Thyroid gland (tissue), 4 donors: ENCODE measurements at regions not wholly inside any gene's neighbourhood (a gene's known extent, or its start where the extent isn't known, plus 50 kb on each side); places are given as distances from the start of the nearest gene placed in this dataset.

Source experiments
- POLR2A ChIP-seq, 2 donors: fragments of 450-650 bp; IDR thresholded peaks; one replicate each; pipeline ENCODE4 v1.6.1; 2017; ENCODE audit warnings: antibody characterized with exemption in 2 of 2, mild to moderate bottlenecking in 2 of 2, moderate library complexity in 1 of 2
- TF ChIP-seq, protein P1 (sequence below), 6 experiments: fragments of 200-600 bp in 3 of 6; fragments of 450-650 bp in 3 of 6; sonication (generic) in 3 of 6; IDR thresholded peaks; one replicate each; pipeline ENCODE4 v1.5.1; 2016 to 2019; ENCODE audit warnings: antibody characterized with exemption in 6 of 6, mild to moderate bottlenecking in 2 of 6, inconsistent platforms in 1 of 6, moderate library complexity in 1 of 6

DNA sequence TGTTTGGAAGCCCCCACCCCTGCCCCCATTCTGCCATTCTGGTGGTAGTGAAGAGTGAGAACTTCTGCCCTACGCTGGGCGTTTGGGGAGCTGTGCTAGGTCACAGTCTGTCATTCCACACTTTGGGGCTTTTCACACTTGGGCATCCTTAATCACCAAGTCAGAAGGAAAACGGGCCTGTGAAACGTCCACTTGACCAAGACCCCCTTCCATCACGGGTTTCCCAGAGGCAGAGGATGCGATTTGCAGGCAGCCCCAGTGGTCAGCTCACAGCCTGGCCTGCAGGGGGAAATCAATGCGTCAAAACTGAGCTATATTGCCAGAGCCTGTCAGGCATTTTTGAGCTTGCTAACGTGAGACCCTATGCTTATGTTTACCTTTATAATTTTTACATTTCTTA lies 663.3 kb upstream of the MGMT start:
- TF ChIP-seq, protein P1, sequence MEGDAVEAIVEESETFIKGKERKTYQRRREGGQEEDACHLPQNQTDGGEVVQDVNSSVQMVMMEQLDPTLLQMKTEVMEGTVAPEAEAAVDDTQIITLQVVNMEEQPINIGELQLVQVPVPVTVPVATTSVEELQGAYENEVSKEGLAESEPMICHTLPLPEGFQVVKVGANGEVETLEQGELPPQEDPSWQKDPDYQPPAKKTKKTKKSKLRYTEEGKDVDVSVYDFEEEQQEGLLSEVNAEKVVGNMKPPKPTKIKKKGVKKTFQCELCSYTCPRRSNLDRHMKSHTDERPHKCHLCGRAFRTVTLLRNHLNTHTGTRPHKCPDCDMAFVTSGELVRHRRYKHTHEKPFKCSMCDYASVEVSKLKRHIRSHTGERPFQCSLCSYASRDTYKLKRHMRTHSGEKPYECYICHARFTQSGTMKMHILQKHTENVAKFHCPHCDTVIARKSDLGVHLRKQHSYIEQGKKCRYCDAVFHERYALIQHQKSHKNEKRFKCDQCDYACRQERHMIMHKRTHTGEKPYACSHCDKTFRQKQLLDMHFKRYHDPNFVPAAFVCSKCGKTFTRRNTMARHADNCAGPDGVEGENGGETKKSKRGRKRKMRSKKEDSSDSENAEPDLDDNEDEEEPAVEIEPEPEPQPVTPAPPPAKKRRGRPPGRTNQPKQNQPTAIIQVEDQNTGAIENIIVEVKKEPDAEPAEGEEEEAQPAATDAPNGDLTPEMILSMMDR (IDR thresholded peaks at IDR 0.05) = no peak
- TF ChIP-seq POLR2A (IDR thresholded peaks at IDR 0.05) = no peak
